Subcutaneous abdominal adipose tissue (tissue), 5 donors: ENCODE measurements at regions not wholly inside any gene's neighbourhood (a gene's known extent, or its start where the extent isn't known, plus 50 kb on each side); places are given as distances from the start of the nearest gene placed in this dataset.

Source experiments
- H3K27ac ChIP-seq: one replicate; pipeline ENCODE4 v1.7.0; 2013; ENCODE audit warnings: low read depth, mild to moderate bottlenecking, inconsistent platforms, low read length, moderate library complexity
- H3K27me3 ChIP-seq, 5 donors: one replicate each; pipeline ENCODE4 v1.7.0; 2013; ENCODE audit warnings: low read length in 5 of 5, inconsistent platforms in 1 of 5; ENCODE audit not compliant: control insufficient read depth in 5 of 5, insufficient read depth in 4 of 5
- H3K36me3 ChIP-seq, 5 donors: one replicate each; pipeline ENCODE4 v1.7.0; 2013; ENCODE audit warnings: low read length in 5 of 5; ENCODE audit not compliant: control insufficient read depth in 5 of 5, insufficient read depth in 5 of 5
- H3K4me1 ChIP-seq, 5 donors: one replicate each; pipeline ENCODE4 v1.7.0; 2013; ENCODE audit warnings: low read length in 5 of 5, mild to moderate bottlenecking in 3 of 5, moderate library complexity in 1 of 5; ENCODE audit not compliant: control insufficient read depth in 5 of 5, insufficient read depth in 5 of 5
- H3K4me3 ChIP-seq, 5 donors: one replicate each; pipeline ENCODE4 v1.7.0; 2013; ENCODE audit warnings: low read length in 5 of 5, low read depth in 1 of 5
- H3K9ac ChIP-seq, 5 donors: one replicate each; pipeline ENCODE4 v1.7.0; 2013; ENCODE audit warnings: low read length in 5 of 5, mild to moderate bottlenecking in 4 of 5, moderate library complexity in 3 of 5
- H3K9me3 ChIP-seq, 5 donors: one replicate each; pipeline ENCODE4 v1.7.0; 2013; ENCODE audit warnings: low read length in 5 of 5; ENCODE audit not compliant: control insufficient read depth in 5 of 5
- donor health status: healthy.
- donor health status: healthy.
- donor health status: healthy.
- donor health status: healthy.
- donor health status: healthy.

DNA sequence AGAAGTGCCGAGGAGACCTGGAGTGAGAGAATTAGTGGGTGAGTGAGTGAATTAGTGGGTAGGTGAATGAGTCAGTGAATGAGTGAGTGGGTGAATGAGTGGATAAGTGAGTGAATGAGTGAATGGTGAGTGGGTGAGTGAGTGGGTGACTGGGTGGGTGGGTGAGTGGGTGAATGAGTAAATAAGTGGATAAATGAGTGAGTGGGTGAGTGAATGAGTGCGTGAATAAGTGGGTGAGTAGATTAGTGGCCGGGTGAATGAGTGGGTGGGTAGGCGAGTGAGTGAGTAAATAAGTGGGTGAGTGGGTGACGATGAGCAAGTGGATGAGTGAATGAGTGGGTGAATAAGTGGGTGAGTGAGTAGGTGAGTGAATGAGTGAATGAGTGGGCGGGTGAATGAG lies 243.7 kb upstream of the MGMT start:
- Histone ChIP-seq H3K9ac (no peak overlapping the region), H3K27me3 (no peaks in the 10 kb centered on the region), H3K36me3 (no peaks in the 10 kb centered on the region), H3K27ac (no peak overlapping the region), H3K4me1 (no peaks in the 10 kb centered on the region), H3K4me3 (no peak overlapping the region), H3K9me3 (no peaks in the 10 kb centered on the region)

DNA sequence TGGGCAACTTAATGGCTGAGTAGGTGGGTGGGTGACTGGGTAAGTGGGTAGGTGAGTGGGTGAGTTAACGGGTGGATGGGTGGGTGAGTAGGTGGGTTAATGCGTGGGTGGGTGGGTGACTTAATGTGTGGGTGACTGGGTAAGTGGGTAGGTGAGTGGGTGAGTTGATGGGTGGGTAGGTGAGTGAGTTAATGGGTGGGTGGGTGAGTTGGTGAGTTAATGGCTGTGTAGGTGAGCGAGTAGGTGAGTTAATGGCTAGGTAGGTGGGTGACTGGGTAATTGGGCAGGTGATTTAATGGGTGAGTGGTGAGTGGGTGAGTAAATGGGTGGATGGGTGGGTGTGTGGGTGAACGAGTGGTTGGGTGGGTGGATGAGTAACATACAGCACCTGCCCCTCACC lies 243.0 kb upstream of the MGMT start:
- H3K9ac ChIP-seq = no peak overlapping the region

DNA sequence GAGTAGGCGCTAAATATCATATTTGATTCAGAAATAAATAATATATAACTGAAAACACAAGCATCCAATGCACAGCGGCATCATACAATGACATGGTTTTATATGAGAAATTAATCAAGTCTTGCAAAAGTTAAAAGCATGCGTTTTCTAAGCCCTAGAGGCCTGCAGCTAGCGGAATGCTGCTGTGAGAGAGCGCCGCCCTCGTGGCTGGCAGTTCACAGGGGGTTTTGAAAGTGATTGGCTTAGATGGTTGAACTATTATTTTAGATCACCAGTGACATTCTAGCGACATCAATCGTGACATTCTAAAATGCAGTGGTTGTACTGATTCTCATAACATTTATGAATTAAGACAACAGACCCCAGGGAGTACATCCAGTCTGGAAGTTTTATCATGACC lies 235.2 kb upstream of the MGMT start:
- Histone ChIP-seq H3K9ac (no peak overlapping the region), H3K27ac (no peak overlapping the region), H3K36me3 (no peaks in the 10 kb centered on the region), H3K4me3 (no peak overlapping the region), H3K9me3 (no peaks in the 10 kb centered on the region), H3K4me1 (no peaks in the 10 kb centered on the region), H3K27me3 (no peaks in the 10 kb centered on the region)

More for the DNA sequence above, 243.0 kb upstream of the MGMT start:
- H3K36me3 ChIP-seq = no peaks in the 10 kb centered on the region
- H3K4me3 ChIP-seq = no peak overlapping the region
- H3K27me3 ChIP-seq = no peaks in the 10 kb centered on the region
- no peaks in the 10 kb centered on the region for H3K9me3 ChIP-seq
- H3K27ac ChIP-seq = no peak overlapping the region
- no peaks in the 10 kb centered on the region for H3K4me1 ChIP-seq

DNA sequence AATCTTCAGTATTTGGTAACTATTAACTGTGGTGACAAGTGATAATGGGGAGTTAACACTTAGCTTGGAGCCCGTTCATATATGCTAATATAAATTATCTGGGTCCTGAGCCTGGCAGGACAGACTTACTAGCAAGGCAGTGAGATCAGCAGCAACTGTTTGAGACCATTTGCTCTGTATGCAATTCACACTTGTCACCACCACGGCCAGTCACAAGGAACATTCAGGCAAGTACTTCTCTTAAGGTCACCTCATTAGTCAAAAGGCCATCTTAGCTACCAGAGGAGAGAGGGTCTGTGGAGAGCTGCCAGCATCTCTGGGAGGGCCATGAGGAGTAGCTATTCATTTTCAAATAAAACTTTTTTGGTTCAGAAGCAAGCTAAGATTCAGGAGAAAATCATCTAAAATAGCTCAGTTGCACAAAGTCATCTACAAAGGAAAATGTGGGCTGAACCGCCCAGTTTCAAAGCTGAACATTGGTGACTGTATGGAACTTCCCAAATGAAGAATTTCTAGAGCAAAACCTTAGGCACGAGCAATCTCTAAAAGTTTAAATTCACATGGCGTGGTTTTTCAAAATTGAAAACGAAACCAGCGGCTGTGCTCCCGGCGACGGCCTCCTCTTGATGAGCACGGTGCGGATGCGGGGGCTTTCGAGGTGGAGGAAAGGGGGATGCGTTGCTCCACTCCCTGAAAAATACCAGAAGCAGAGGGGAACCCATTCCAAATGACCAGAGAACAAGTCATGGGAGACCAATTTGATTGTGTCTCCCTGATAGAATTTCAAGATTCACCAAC lies 233.5 kb upstream of the MGMT start:
- no peaks in the 10 kb centered on the region for H3K27me3 ChIP-seq
- H3K9ac ChIP-seq = no peak overlapping the region
- H3K4me1 ChIP-seq = no peaks in the 10 kb centered on the region
- no peaks in the 10 kb centered on the region for H3K9me3 ChIP-seq
- no peak overlapping the region for H3K4me3 ChIP-seq
- no peaks in the 10 kb centered on the region for H3K36me3 ChIP-seq
- no peak overlapping the region for H3K27ac ChIP-seq

DNA sequence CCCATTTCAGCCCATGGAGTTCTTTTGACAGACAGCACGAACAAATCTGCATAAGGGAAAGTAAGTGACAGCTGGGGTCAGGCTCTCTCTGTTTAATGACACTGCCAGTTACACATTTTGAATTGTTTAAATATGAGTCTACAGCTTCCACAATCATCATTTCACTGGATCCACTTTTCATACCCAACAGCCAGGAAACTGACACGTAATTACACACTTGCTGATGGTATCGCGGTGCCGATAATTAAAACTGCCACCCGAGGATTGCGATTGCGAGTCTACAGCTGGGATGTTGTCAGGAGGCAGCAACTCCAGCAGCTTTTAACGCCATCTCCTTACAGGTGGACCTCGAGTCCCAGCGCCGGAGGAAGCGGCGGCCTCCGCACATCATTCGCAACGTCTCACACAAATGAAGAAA lies 230.8 kb upstream of the MGMT start:
- no peaks in the 10 kb centered on the region for H3K36me3 ChIP-seq
- H3K9me3 ChIP-seq = no peaks in the 10 kb centered on the region
- H3K27ac ChIP-seq = no peak overlapping the region
- H3K4me3 ChIP-seq = no peak overlapping the region
- no peak overlapping the region for H3K9ac ChIP-seq
- no peaks in the 10 kb centered on the region for H3K4me1 ChIP-seq
- H3K27me3 ChIP-seq = peaks cover 0 to 2% (median 0%) of the 10 kb centered on the region in 5 donors

DNA sequence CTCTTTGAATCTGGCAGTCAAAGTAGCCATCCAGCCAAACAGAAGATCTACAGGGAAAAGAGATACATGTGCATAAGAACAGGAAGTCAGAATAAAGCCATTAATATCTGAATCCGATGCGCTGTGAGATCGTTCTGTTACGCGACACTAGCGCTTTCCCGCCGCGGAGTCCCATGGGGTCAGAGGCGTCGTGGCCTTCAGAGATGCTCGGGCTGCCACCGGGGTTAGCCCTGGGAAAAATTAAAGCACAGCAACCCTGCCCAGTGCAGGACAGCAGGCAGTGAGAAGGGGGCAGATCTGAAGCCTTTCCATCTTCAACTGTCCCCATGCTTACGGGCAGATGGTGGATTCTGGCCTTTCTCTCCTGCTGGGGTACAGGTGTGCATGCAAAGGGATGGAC lies 225.6 kb upstream of the MGMT start:
- Histone ChIP-seq H3K36me3 (no peaks in the 10 kb centered on the region), H3K27me3 (peaks cover 0 to 2% (median 0%) of the 10 kb centered on the region in 5 donors), H3K4me3 (no peak overlapping the region), H3K27ac (no peak overlapping the region), H3K4me1 (peaks cover 0 to 3% (median 0%) of the 10 kb centered on the region in 5 donors), H3K9ac (no peak overlapping the region), H3K9me3 (no peaks in the 10 kb centered on the region)

DNA sequence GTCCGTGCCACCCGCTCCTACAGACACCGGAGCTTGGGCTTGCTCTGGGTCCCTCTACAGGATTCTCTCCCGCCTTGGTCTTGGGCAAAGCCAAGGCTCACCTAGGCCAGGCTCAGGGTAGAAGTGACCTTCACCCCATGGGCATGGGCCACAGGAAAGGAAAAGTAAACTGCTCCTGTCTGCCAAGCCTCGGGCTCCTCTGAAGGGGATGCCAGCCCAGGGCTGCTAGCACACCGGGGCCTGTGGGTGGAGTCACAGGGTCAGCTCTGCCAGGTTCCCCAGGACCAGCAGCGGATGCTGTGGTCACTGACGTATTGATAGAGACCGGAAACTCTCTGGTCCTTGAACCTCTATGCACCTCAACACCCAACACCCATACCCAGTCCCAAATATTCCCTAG lies 222.7 kb upstream of the MGMT start:
- no peaks in the 10 kb centered on the region for H3K9me3 ChIP-seq
- H3K4me3 ChIP-seq = no peak overlapping the region
- no peak overlapping the region for H3K27ac ChIP-seq

DNA sequence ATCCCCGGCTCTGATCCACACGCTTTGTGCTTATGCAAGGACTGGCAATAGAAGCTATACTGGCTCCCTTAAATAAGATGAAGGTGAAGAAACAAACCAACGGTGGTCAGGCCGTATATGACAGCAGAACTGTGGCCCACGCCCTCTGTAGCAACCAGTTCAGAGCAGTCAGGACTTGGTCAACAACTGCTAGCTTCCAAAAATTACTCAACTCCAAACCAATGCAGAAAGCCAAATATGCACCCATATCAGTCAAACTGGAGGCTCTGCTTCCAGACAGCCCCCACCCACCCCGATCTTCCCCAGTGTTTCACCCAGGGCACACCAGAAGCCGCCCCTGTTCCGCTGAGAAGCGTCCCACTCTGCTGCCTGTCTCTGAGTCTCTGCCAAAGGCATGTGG lies 222.3 kb upstream of the MGMT start:
- H3K9ac ChIP-seq = no peak overlapping the region
- no peak overlapping the region for H3K4me3 ChIP-seq
- H3K27ac ChIP-seq = no peak overlapping the region
- H3K9me3 ChIP-seq = no peaks in the 10 kb centered on the region
- H3K36me3 ChIP-seq = no peaks in the 10 kb centered on the region
- peaks cover 0 to 3% (median 0%) of the 10 kb centered on the region in 5 donors for H3K4me1 ChIP-seq
- H3K27me3 ChIP-seq = no peaks in the 10 kb centered on the region

More for the DNA sequence above, 222.7 kb upstream of the MGMT start:
- peaks cover 0 to 2% (median 0%) of the 10 kb centered on the region in 5 donors for H3K27me3 ChIP-seq
- no peak overlapping the region for H3K9ac ChIP-seq
- H3K4me1 ChIP-seq = peaks cover 0 to 3% (median 0%) of the 10 kb centered on the region in 5 donors
- no peaks in the 10 kb centered on the region for H3K36me3 ChIP-seq

DNA sequence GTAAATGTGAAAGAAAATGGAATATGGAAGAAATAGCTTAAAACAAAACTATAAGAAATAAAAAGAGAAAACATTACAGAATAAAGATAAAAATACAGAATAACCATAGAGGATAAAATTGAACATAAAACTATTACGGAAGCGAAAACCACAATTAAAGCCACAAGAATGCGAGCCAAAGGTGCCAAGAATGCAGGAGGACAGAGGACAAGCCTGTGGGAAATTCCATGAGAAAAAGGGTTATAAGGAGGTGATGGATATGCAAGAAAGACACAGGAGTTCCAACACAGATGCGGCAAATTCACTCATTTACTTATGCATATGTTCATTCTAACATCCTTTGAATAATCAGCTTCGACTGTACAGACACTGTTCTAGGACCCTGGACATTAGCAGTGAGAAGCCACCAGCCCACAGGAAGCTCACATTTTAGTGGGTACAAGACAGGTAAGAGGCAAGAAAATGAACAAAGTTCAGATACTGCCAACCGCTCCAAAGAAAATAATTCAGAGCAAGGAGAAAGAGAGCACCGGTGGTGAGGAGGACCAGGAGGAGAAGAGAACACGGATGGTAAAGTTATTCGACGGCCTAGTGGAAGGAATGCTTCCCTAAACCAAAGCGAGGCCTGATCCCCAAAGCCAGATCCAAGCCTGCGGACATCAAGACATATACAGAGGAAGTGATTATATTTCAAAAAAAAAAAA lies 213.7 kb upstream of the MGMT start:
- no peaks in the 10 kb centered on the region for H3K27me3 ChIP-seq
- H3K36me3 ChIP-seq = no peaks in the 10 kb centered on the region
- no peak overlapping the region for H3K9ac ChIP-seq
- H3K27ac ChIP-seq = no peak overlapping the region
- peaks cover 0 to 30% (median 3%) of the 10 kb centered on the region in 5 donors for H3K4me1 ChIP-seq
- H3K9me3 ChIP-seq = no peaks in the 10 kb centered on the region
- no peak overlapping the region for H3K4me3 ChIP-seq

DNA sequence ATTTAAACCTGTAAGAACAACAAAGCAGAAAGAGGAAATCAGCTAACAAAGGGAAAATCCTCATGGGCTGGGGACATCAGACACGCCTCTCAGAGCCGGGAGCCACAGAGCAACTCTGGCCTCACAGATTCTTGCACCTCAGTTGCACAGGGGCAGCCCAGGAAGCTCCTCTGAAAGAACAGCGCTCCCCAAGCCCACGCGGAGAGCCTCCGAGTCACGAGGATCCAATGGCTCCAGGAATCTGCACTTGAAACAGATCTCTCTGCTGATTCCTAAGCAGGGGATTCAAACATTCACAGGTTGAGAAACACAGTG lies 213.2 kb upstream of the MGMT start:
- no peak overlapping the region for H3K4me3 ChIP-seq
- no peaks in the 10 kb centered on the region for H3K9me3 ChIP-seq

More for the DNA sequence above, 213.2 kb upstream of the MGMT start:
- H3K9ac ChIP-seq = no peak overlapping the region
- H3K4me1 ChIP-seq = peaks cover 1 to 34% (median 8%) of the 10 kb centered on the region in 5 donors
- no peaks in the 10 kb centered on the region for H3K36me3 ChIP-seq
- no peaks in the 10 kb centered on the region for H3K27me3 ChIP-seq
- no peak overlapping the region for H3K27ac ChIP-seq
